GM21825 (cell line): ENCODE measurements at regions not wholly inside any gene's neighbourhood (a gene's known extent, or its start where the extent isn't known, plus 50 kb on each side); places are given as distances from the start of the nearest gene placed in this dataset.
"Not testable (repeated sequence)": the region's sequence is repeated elsewhere in the genome, so short reads cannot be mapped to it uniquely, and the experiment has no call there.

Experiments
- ATAC-seq: cut with Tn5 transposase; IDR thresholded peaks from one replicate; pipeline ENCODE4 v1.9.1; 2021; ENCODE audit warnings: mild to moderate bottlenecking, moderate library complexity; ENCODE audit not compliant: unreplicated experiment

GRCh38 chr15:44848859-44849258 is 107.6 kb upstream of the TERB2 start:
- ATAC-seq = not testable (repeated sequence)

DNA sequence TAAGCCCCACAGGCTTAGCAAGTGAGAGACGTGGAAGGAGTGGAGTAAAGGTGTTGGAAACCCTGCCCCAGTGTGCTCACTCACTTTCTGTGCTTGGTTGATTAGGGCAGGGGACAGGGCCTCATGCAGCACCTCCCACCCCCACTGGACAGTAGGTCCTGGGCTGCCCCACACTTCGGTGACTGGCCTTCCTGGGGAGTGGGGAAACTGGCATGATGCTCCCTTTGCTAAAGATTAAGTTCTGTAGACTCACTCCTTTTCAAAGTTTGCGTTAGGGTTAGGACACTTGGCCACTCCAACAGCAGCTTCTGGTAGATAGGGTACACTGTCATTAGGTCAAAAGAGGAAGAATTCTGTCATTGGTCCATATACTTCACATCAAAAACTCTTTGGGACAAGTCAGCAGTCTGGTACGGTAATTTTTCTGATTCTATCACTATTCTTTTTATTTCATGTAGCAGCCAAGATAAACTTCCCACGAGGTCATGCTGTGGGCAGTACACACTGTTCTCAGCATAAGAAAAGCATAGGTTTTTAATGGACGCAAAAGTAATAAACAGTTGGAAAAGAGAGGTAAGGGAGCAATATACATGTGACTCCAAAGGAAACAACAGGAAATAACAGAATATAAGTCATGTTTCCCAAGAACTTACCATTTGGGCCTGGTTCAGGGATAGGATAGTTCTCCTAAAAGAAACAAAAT is 106.6 kb upstream of the TERB2 start:
- not testable (repeated sequence) for ATAC-seq

GRCh38 chr15:44853304-44853950 is 103.1 kb upstream of the TERB2 start:
- peak; percentile 72 for ATAC-seq

GRCh38 chr15:44854696-44855095 is 101.8 kb upstream of the TERB2 start:
- not testable (repeated sequence) for ATAC-seq

- ATAC-seq = not testable (repeated sequence)
These were observed 100.2 kb upstream of the TERB2 start for GRCh38 chr15:44856284-44856683.

DNA sequence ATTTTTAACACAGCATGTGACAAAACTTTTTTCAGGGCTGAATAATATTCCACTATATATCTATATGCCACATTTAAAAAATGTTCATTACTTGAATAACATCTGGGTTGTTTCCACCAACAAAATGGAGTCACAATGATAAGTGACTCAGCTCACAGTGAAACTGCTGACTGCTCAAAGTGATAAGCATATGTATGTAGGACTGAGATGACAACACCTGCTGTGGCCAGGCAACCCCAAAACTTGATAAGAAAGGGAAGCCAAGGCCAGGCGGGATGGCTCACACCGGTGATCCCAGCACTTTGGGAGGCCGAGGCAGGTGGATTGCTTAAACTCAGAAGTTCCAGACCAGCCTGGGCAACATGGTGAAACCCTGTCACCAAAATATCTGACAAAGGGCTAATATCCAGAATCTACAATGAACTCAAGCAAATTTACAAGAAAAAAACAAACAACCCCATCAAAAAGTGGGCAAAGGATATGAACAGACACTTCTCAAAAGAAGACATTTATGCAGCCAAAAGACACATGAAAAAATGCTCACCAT is 99.2 kb upstream of the TERB2 start:
- not testable (repeated sequence) for ATAC-seq

DNA sequence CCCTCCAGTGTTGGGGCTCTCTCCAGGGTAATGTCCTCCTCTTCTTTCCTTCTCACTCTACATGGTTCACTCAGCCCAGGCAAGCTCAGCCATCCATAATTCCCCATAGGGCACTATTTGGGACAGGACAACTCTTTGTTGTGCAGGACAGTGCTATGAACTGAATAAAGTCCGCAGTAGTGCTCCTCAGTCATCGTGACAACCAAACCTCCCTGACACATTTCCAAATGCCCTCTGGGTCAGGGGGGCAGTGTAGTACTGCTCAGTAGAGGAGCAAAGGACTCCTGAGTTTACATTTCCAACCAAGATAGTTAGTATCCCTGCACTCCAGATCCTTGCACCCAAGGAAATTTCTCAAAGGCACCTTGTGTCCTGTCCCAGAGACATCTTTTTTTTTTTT is 97.4 kb upstream of the TERB2 start:
- ATAC-seq = not testable (repeated sequence)

DNA sequence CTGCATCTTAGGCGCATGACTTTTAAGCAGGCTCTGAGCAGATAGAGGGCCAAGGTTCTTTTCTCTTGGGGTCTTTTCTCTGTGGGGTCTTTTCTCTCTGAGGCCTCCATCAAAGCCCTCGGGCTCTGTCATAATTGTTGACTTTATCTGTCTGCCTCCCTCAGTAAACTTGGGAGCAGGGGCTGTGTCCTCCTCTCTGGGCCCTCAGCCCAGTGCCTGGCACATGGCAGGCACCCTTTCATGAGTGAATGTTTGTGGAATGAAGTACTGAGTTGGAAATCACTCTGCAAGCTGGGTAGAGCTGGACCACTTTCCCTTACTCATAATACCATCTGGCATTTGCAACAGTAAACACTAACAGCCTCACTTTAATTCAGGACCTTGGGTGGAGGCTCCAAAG is 96.3 kb upstream of the TERB2 start:
- ATAC-seq = not testable (repeated sequence)

DNA sequence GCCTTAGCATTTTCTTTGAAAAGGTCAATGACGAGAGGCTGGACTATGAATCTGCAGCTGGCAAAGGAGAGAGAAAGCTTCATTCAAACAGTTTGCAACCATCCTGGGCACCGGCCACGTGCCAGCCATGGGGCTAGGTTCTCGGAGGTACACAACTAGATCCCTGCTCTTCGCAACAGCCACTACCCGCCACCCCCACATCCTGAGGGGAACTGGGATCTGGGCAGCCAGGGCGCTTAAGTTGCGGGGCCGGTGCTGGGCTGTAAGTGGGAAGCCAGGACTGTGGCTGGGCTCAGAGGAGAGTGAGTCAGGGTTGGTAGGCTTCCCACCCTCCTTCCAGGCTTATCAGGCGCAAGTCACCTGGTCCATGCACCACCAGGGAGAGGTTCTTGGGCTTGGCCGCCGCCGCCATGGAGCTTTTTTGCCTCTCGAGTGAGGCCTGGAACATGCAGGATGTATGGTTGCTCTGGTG is 95.0 kb upstream of the TERB2 start:
- ATAC-seq = no peak

DNA sequence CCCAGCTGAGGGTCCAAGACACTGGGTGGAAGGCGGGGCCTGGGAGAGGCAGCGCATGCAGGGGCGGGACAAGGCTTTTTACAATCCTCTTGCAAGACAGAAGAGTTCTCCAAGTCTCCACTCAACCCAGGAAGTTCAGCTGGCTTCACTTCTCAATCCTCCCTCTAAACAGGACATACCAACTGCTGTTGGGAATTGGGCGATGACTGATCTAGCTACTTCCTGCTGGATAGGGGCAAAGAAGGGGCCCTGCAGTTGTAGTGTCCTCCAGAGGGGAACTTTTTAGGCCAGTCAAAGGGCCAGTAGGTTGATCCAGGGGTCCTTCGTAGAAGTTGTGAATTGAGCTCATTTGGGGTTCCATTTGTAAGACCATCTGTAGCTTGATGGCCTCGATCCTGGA is 94.6 kb upstream of the TERB2 start:
- ATAC-seq = no peak

- not testable (repeated sequence) for ATAC-seq
These were observed 93.6 kb upstream of the TERB2 start for GRCh38 chr15:44862866-44863265.

DNA sequence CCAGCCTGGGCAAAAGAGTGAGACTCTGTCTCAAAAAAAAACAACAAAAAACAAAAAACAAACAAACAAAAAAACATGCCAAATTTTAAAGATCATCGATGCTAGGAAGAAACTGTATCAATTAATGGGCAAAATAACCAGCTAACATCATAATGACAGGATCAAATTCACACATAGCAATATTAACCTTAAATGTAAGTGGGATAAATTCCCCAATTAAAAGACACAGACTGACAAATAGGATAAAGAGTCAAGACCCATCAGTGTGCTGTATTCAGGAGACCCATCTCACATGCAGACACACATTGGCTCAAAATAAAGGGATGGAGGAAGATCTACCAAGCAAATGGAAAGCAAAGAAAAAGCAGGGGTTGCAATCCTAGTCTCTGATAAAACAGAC is 88.4 kb upstream of the TERB2 start:
- not testable (repeated sequence) for ATAC-seq

DNA sequence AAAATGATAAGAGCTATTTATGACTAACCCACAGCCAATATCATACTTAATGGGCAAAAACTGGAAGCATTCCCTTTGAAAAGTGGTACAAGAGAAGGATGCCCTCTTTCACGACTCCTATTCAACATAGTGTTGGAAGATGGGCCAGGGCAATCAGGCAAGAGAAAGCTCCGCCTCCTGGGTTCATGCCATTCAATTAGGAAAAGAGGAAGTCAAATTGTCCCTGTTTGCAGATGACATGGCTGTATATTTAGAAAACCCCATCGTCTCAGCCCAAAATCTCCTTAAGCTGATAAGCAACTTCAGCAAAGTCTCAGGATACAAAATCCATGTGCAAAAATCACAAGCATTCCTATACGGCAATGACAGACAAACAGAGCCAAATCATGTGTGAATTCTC is 86.4 kb upstream of the TERB2 start:
- ATAC-seq = not testable (repeated sequence)

DNA sequence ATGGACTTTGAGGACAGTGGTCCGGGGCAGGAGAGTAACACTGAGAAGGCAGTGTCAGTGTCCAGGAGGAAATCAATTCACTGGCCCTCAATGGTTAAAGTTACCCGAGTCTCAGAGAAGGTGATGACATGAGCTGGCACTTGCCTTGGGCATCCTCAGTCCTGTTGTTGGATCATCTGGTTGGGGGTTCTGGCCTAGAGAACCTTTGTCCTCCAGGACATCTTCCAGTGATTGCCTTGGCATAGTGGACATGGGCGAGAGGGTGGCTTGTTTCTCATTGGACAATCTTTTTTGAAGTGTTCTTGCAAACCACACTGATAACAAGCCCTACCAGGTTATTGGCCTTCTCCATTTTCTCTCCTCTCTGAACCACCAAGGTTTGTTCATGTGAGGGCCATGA is 83.4 kb upstream of the TERB2 start:
- ATAC-seq = no peak

GRCh38 chr15:44879066-44879465 is 77.4 kb upstream of the TERB2 start:
- no peak for ATAC-seq

- peak; percentile 81 for ATAC-seq
These were observed 74.0 kb upstream of the TERB2 start for GRCh38 chr15:44882499-44882968.

- no peak for ATAC-seq
These were observed 73.1 kb upstream of the TERB2 start for GRCh38 chr15:44883199-44883877.

DNA sequence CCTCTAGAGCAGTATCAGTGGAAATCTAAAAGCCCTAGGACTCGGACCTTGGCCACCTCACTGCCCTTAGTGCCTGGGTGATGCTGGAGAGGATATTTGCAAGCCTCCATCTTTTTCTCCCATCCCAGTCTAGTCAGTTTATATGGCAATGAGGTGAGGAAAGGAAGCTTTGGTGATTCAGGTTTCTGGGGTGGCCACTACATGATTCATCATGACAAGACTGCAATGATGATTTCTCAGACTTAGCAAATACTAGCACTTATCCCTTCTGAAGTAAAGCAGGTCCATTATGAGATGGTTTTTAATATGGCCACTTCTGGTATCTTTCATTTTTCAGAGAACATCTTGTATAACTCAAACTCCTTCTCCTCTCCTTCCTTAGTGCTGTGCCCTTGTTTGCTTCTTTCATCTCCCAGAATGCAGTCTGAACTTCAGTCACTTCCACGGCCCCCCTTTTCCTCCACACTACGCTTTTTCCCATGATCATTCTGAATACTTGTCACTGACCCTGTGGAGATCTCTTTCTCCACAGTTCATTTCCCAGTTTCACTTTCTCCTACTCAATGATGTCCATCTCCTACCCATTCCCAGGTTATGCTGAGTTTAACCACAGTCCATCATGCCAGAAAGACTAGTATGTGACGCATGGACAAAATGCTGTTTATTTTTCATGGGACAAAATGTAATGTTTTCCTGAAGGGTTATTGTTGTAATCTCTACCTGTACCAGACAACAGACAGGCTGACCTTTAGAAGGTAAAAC is 57.4 kb upstream of the TERB2 start:
- ATAC-seq = not testable (repeated sequence)

- ATAC-seq = not testable (repeated sequence)
These were observed 56.7 kb upstream of the TERB2 start for GRCh38 chr15:44899775-44900174.

- not testable (repeated sequence) for ATAC-seq
These were observed 55.7 kb upstream of the TERB2 start for GRCh38 chr15:44900796-44901195.

DNA sequence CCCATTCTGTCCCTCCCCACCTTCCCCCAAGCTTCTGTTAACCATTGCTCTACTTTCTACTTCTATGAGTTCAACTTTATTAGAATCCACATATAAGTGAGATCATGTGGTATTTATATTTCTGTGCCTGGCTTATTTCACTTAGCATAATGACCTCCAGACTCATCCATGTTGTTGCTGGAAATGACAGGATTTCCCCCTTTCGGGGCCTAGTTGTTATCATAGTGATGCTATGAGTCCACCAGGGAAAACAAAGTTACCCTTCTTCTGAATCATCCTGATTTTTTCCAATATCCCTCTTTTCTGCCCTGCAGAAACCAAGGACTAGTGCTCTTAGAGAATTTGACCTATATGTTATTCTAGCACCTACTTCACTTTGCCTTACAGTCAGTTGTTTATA is 53.2 kb upstream of the TERB2 start:
- ATAC-seq = not testable (repeated sequence)
